H9 (cell line): ENCODE measurements at regions not wholly inside any gene's neighbourhood (a gene's known extent, or its start where the extent isn't known, plus 50 kb on each side); places are given as distances from the start of the nearest gene placed in this dataset.
"Not testable (repeated sequence)": the region's sequence is repeated elsewhere in the genome, so short reads cannot be mapped to it uniquely, and the experiment has no call there.

Source experiments
- DNase-seq: peaks from one replicate; pipeline ENCODE4 v3.0.0-alpha.2; 2017
- H2AFZ ChIP-seq: one replicate; pipeline ENCODE4 v1.6.1; 2013; ENCODE audit warnings: mild to moderate bottlenecking, low read length, control low read depth, moderate library complexity
- H2AK5ac ChIP-seq: 2 replicates; pipeline ENCODE4 v1.6.1; 2013; ENCODE audit warnings: low read length, control low read depth, mixed read lengths; ENCODE audit not compliant: insufficient read length
- H2BK120ac ChIP-seq: one replicate; pipeline ENCODE4 v1.6.1; 2013; ENCODE audit warnings: low read depth, mild to moderate bottlenecking, low read length, control low read depth, inconsistent platforms; ENCODE audit not compliant: poor library complexity, severe bottlenecking
- H2BK12ac ChIP-seq: 2 replicates; pipeline ENCODE4 v1.6.1; 2013; ENCODE audit warnings: low read length, control low read depth, mixed read lengths, low read depth; ENCODE audit not compliant: insufficient read length
- H2BK15ac ChIP-seq: 2 replicates; pipeline ENCODE4 v1.6.1; 2013; ENCODE audit warnings: low read depth, low read length, control low read depth
- H2BK20ac ChIP-seq: one replicate; pipeline ENCODE4 v1.6.1; 2013; ENCODE audit warnings: low read depth, mild to moderate bottlenecking, low read length, control low read depth, inconsistent platforms; ENCODE audit not compliant: poor library complexity, severe bottlenecking
- H2BK5ac ChIP-seq: 2 replicates; pipeline ENCODE4 v1.6.1; 2013; ENCODE audit warnings: low read length, control low read depth, mixed read lengths; ENCODE audit not compliant: insufficient read length
- H3K14ac ChIP-seq: 2 replicates; pipeline ENCODE4 v1.6.1; 2013; ENCODE audit warnings: low read length, control low read depth; ENCODE audit not compliant: insufficient read depth
- H3K18ac ChIP-seq: 2 replicates; pipeline ENCODE4 v1.6.1; 2013; ENCODE audit warnings: low read depth, mild to moderate bottlenecking, mixed read lengths, low read length, control low read depth; ENCODE audit not compliant: insufficient read length
- H3K23ac ChIP-seq: 2 replicates; pipeline ENCODE4 v1.6.1; 2013; ENCODE audit warnings: low read length, control low read depth, mixed read lengths, low read depth; ENCODE audit not compliant: insufficient read length
- H3K23me2 ChIP-seq: 2 replicates; pipeline ENCODE4 v1.6.1; 2013; ENCODE audit warnings: low read depth, mild to moderate bottlenecking, mixed read lengths, low read length, control low read depth; ENCODE audit not compliant: insufficient read length, poor library complexity, severe bottlenecking
- H3K27ac ChIP-seq: 2 replicates; pipeline ENCODE4 v1.5.1; 2013; ENCODE audit warnings: low read length, control low read depth, mixed read lengths, low read depth; ENCODE audit not compliant: insufficient read length
- H3K27me3 ChIP-seq: 2 replicates; pipeline ENCODE4 v1.6.1; 2013; ENCODE audit warnings: low read length, control low read depth, inconsistent platforms; ENCODE audit not compliant: insufficient read depth
- H3K4ac ChIP-seq: 2 replicates; pipeline ENCODE4 v1.6.1; 2013; ENCODE audit warnings: low read depth, mild to moderate bottlenecking, control low read depth, inconsistent platforms, low read length, moderate library complexity
- H3K4me1 ChIP-seq: 2 replicates; pipeline ENCODE4 v1.6.1; 2013; ENCODE audit warnings: low read length, control low read depth, inconsistent platforms; ENCODE audit not compliant: insufficient read depth
- H3K4me2 ChIP-seq: 2 replicates; pipeline ENCODE4 v1.6.1; 2013; ENCODE audit warnings: low read length, control low read depth, mixed read lengths; ENCODE audit not compliant: insufficient read length, insufficient read depth
- H3K56ac ChIP-seq: 2 replicates; pipeline ENCODE4 v1.6.1; 2013; ENCODE audit warnings: low read depth, mild to moderate bottlenecking, mixed read lengths, low read length, control low read depth; ENCODE audit not compliant: insufficient read length
- H3K79me1 ChIP-seq: 2 replicates; pipeline ENCODE4 v1.6.1; 2013; ENCODE audit warnings: low read depth, mild to moderate bottlenecking, moderate library complexity, low read length, control low read depth, inconsistent platforms; ENCODE audit not compliant: insufficient read depth, poor library complexity, severe bottlenecking
- H3K79me2 ChIP-seq: 2 replicates; pipeline ENCODE4 v1.6.1; 2013; ENCODE audit warnings: low read length, control low read depth, inconsistent platforms; ENCODE audit not compliant: insufficient read depth
- H3K9ac ChIP-seq: 2 replicates; pipeline ENCODE4 v1.6.1; 2013; ENCODE audit warnings: low read length, control low read depth, mixed read lengths; ENCODE audit not compliant: insufficient read length; ENCODE audit errors: extremely low read depth
- H3K9me3 ChIP-seq: one replicate; pipeline ENCODE4 v1.6.1; 2013; ENCODE audit warnings: low read depth, low read length, inconsistent platforms; ENCODE audit not compliant: control insufficient read depth
- H3T11ph ChIP-seq: one replicate; pipeline ENCODE4 v1.6.1; 2013; ENCODE audit warnings: mild to moderate bottlenecking, low read length, control low read depth, inconsistent platforms
- H4K20me1 ChIP-seq: one replicate; pipeline ENCODE4 v1.6.1; 2013; ENCODE audit not compliant: control insufficient read depth, insufficient read length, insufficient read depth
- H4K5ac ChIP-seq: 2 replicates; pipeline ENCODE4 v1.6.1; 2013; ENCODE audit warnings: low read depth, mild to moderate bottlenecking, mixed read lengths, low read length, control low read depth; ENCODE audit not compliant: insufficient read length
- H4K8ac ChIP-seq: replicated peaks from 2 replicates; pipeline ENCODE4 v1.6.1; 2013; ENCODE audit warnings: low read length, control low read depth, mixed read lengths, low read depth; ENCODE audit not compliant: insufficient read length
- H4K91ac ChIP-seq: 2 replicates; pipeline ENCODE4 v1.6.1; 2013; ENCODE audit warnings: low read depth, mild to moderate bottlenecking, moderate library complexity, mixed read lengths, low read length, control low read depth; ENCODE audit not compliant: insufficient read length
- H3K27ac Mint-ChIP-seq, 3 experiments: 2 replicates in 2 of 3; 3 replicates in 1 of 3; pipeline ENCODE4 v1.8.0; 2020 to 2021; ENCODE audit warnings: mixed read lengths in 3 of 3, mild to moderate bottlenecking in 1 of 3, moderate library complexity in 1 of 3
- H3K27me3 Mint-ChIP-seq: 2 replicates; pipeline ENCODE4 v1.8.0; 2021; ENCODE audit warnings: low read depth, mild to moderate bottlenecking, moderate library complexity, mixed read lengths
- H3K36me3 Mint-ChIP-seq, 3 experiments: 2 replicates in 2 of 3; 3 replicates in 1 of 3; pipeline ENCODE4 v1.8.0; 2020 to 2021; ENCODE audit warnings: low read depth in 3 of 3, mixed read lengths in 3 of 3; ENCODE audit not compliant: insufficient read depth in 1 of 3
- H3K4me1 Mint-ChIP-seq, 2 experiments: 2 replicates each; pipeline ENCODE4 v1.8.0; 2020; ENCODE audit warnings: mixed read lengths in 2 of 2
- H3K4me3 Mint-ChIP-seq, 2 experiments: 2 replicates in 1 of 2; 3 replicates in 1 of 2; pipeline ENCODE4 v1.8.0; 2020 to 2021; ENCODE audit warnings: mild to moderate bottlenecking in 2 of 2, mixed read lengths in 2 of 2, moderate library complexity in 1 of 2
- H3K9me3 Mint-ChIP-seq, 2 experiments: 2 replicates in 1 of 2; 3 replicates in 1 of 2; pipeline ENCODE4 v1.8.0; 2020; ENCODE audit warnings: mild to moderate bottlenecking in 2 of 2, mixed read lengths in 2 of 2, moderate library complexity in 1 of 2
- WGBS: extraction: QIAGEN DNeasy Blood & Tissue Kit; methylation state at CpG from one replicate; pipeline ENCODE4 v1.1.7; 2013; ENCODE audit warnings: missing lambda C conversion rate, low lambda C conversion rate, mixed read lengths; ENCODE audit not compliant: insufficient read length; ENCODE audit errors: extremely low coverage; 5-methylcytosine and 5-hydroxymethylcytosine counted together
- TF ChIP-seq, protein P1 (sequence below): fragments of 200-600 bp; sonication (generic); conservative IDR thresholded peaks from 3 replicates; pipeline ENCODE4 v1.8.0; 2021; ENCODE audit warnings: antibody characterized with exemption, mild to moderate bottlenecking

DNA sequence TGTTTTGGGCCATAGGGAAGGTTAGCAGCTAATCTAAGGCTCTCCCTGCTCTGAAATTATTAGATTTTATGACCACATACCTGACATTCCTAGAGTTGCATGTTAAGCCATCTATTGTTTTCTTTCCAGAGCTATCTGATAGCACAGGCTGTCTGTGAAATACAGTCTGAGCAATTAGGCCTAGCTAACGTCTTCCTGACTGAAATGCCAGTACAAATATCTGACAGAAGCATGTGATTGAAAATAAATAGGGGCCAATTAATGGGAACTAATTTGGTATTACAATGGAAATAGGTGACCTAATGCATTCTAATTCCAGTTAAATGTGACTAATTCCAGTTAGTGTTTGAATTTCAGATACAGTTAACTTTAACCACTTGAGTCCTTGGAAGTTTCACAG lies 115.2 kb downstream of the C12orf75 start:
- Histone ChIP-seq H4K91ac (no peak overlapping the region), H3K14ac (no peak overlapping the region), H2BK120ac (no peak overlapping the region), H3K4ac (no peak overlapping the region), H2BK5ac (no peak overlapping the region), H3K79me1 (no peaks in the 10 kb centered on the region), H3K4me1 (peaks cover 3% of the 10 kb centered on the region; the same call in 1 of the 2 replicates), H4K8ac (no peak overlapping the region), H2BK15ac (no peak overlapping the region), H3K4me2 (no peak overlapping the region), H3K23me2 (no peaks in the 10 kb centered on the region), H2AK5ac (no peak overlapping the region), H3K79me2 (no peaks in the 10 kb centered on the region), H3K9me3 (no peaks in the 10 kb centered on the region), H3T11ph (no peak overlapping the region), H2BK12ac (no peak overlapping the region), H3K27ac (no peak overlapping the region), H3K18ac (no peak overlapping the region), H2BK20ac (no peak overlapping the region), H3K27me3 (no peaks in the 10 kb centered on the region), H3K23ac (no peak overlapping the region), H4K20me1 (no peaks in the 10 kb centered on the region), H2AFZ (no peak overlapping the region), H3K9ac (no peak overlapping the region), H4K5ac (no peak overlapping the region), H3K56ac (no peak overlapping the region)
- H3K4me1 Mint-ChIP-seq: peaks cover 21 to 28% of the 10 kb centered on the region in 2 experiments
- no peak overlapping the region for H3K4me3 Mint-ChIP-seq
- TF ChIP-seq, protein P1, sequence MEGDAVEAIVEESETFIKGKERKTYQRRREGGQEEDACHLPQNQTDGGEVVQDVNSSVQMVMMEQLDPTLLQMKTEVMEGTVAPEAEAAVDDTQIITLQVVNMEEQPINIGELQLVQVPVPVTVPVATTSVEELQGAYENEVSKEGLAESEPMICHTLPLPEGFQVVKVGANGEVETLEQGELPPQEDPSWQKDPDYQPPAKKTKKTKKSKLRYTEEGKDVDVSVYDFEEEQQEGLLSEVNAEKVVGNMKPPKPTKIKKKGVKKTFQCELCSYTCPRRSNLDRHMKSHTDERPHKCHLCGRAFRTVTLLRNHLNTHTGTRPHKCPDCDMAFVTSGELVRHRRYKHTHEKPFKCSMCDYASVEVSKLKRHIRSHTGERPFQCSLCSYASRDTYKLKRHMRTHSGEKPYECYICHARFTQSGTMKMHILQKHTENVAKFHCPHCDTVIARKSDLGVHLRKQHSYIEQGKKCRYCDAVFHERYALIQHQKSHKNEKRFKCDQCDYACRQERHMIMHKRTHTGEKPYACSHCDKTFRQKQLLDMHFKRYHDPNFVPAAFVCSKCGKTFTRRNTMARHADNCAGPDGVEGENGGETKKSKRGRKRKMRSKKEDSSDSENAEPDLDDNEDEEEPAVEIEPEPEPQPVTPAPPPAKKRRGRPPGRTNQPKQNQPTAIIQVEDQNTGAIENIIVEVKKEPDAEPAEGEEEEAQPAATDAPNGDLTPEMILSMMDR: no peak
- no peak overlapping the region for H3K27ac Mint-ChIP-seq
- H3K27me3 Mint-ChIP-seq: no peaks in the 10 kb centered on the region
- no peak for DNase-seq
- H3K36me3 Mint-ChIP-seq: no peaks in the 10 kb centered on the region; a peak in 1 of 7 replicates
- no CpG with 5 or more reads among the region's 1 CpG for WGBS
- H3K9me3 Mint-ChIP-seq: peaks cover 3 to 5% of the 10 kb centered on the region in 2 experiments; a peak in 1 of 5 replicates

DNA sequence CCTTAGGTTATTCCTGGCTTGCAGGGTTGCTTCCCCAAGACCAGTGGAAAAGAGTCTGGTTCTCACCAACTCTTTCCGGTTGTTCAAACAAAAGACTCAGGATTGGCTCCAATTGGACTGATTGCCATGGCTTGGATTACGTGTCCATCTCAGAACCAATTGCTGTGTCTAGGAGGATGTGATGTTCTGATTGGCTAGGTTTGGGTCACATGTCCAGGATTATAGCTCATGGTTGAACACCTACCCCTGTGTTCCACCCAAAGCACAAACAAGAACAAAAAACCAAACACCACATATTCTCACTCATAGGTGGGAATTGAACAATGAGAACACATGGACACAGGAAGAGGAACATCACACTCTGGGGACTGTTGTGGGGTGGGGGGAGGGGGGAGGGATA lies 116.0 kb downstream of the C12orf75 start:
- H2BK20ac ChIP-seq: peak overlapping the region; percentile 91
- H3K14ac ChIP-seq, H3K27ac ChIP-seq, H4K5ac ChIP-seq, H3K27ac Mint-ChIP-seq, H3K79me1 ChIP-seq, H2BK5ac ChIP-seq, H3K9ac ChIP-seq, H3K18ac ChIP-seq, H3K23me2 ChIP-seq, H2BK12ac ChIP-seq, H4K8ac ChIP-seq, H3K27me3 ChIP-seq, H2BK15ac ChIP-seq, H3K4me2 ChIP-seq, H3T11ph ChIP-seq, DNase-seq, H2AFZ ChIP-seq, H4K91ac ChIP-seq, H2BK120ac ChIP-seq, H3K56ac ChIP-seq, H2AK5ac ChIP-seq, H3K9me3 ChIP-seq, H3K4ac ChIP-seq, H3K4me1 ChIP-seq, H3K79me2 ChIP-seq, H3K9me3 Mint-ChIP-seq, H3K36me3 Mint-ChIP-seq, H3K23ac ChIP-seq, H3K27me3 Mint-ChIP-seq, H3K4me3 Mint-ChIP-seq, H4K20me1 ChIP-seq: not testable (repeated sequence)
- H3K4me1 Mint-ChIP-seq: peaks cover 21 to 28% of the 10 kb centered on the region in 2 experiments
- no CpG with 5 or more reads among the region's 2 CpGs for WGBS
